ENCODE measurements at regions not wholly inside any gene's neighbourhood (a gene's known extent, or its start where the extent isn't known, plus 50 kb on each side); places are given as distances from the start of the nearest gene placed in this dataset.

DNA sequence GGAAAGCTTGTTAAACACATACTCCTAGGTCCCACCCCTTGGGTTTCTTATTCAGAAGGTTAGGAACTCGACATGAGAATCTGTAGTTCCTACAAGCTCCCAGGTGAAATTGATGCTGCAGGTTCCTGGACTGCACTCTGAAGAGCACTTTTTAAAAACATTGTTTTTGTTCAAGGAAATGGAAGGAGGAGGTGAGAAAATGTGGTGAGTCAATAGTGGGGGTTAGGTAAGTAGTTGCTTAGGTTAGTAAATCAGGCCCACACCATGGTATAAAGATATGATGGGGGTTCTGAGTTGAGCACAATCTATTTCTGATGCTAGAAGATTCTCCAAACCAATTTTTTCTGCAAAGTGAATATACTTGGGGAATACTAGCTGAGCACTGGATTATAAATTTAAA lies 450.3 kb downstream of the CCDC91 start:
- Mint-ChIP-seq H3K27me3 (no peaks in the 10 kb centered on the region), H3K9me3 (peaks cover 1% of the 10 kb centered on the region), H3K36me3 (no peaks in the 10 kb centered on the region), H3K4me3 (no peak overlapping the region), H3K4me1 (no peaks in the 10 kb centered on the region), H3K27ac (no peak overlapping the region)
- DNase-seq, result no peak

DNA sequence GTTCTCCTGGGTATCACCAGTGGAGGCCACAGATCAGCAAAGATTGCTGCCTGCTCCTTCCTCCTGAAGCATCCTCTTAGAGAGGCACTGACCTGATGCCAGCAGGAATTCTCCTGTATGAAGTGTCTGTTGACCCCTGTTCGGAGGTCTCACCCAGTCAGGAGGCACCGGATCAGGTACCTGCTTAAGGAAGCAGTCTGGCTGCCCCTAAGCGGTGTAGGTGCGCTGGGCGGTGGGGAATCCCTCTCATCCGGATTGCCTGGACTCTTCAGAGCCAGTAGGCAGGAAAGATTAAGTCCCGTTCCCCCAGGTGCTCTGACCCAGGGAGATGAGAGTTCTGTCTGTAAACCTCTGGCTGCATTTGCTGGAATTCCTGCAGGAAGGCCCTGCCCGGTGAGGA lies 455.2 kb downstream of the CCDC91 start:
- Mint-ChIP-seq H3K36me3 (no peaks in the 10 kb centered on the region), H3K27me3 (no peaks in the 10 kb centered on the region), H3K27ac (no peak overlapping the region), H3K4me1 (no peaks in the 10 kb centered on the region), H3K9me3 (peaks cover 2% of the 10 kb centered on the region), H3K4me3 (no peak overlapping the region)
- DNase-seq, result no peak

GRCh38 chr12:28645891-28646290 lies 455.6 kb downstream of the CCDC91 start:
- Mint-ChIP-seq H3K27me3 (no peaks in the 10 kb centered on the region), H3K9me3 (peaks cover 3% of the 10 kb centered on the region), H3K36me3 (no peaks in the 10 kb centered on the region), H3K27ac (no peak overlapping the region), H3K4me1 (no peaks in the 10 kb centered on the region), H3K4me3 (no peak overlapping the region)
- no peak for DNase-seq

DNA sequence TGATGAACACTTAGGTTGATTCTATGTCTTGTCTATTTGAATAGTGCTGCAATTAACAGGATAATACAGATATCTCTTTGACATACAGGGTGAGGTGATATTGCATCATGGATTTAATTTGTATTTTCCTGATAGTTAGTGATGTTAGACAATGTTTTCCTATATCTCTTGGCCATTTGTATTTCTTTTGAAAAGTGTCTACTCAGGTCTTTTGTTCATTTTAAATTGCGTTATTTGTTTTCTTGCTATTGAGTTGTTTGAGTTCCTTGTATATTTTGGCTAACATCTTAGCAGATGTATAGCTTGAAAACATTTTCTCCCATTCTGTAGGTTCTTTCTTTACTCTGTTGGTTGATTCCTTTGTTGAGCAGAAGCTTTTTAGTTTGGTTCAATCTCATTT lies 460.6 kb downstream of the CCDC91 start:
- Mint-ChIP-seq H3K4me3 (no peak overlapping the region), H3K36me3 (no peaks in the 10 kb centered on the region), H3K9me3 (peaks cover 10% of the 10 kb centered on the region), H3K27ac (no peak overlapping the region), H3K27me3 (peaks cover 9% of the 10 kb centered on the region), H3K4me1 (no peaks in the 10 kb centered on the region)
- no peak for DNase-seq

DNA sequence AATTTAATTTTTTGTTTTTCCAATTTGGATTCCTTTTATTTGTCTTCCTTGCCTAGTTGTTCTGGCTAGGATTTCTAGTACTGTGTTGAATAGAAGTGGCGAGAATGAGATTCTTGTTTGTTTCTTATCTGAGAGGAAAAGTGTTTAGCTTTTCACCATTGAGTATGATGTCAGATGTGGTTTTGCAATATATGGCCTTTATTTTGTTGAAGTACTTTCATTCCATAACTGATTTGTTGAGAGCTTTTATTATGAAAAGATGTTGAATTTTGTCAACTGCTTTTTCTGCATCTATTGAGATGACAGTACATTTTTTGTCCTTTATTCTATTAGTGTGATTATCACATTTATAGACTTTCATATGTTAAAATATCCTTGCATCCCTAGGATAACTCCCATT lies 462.0 kb downstream of the CCDC91 start:
- no peak overlapping the region for H3K27ac Mint-ChIP-seq
- peaks cover 10% of the 10 kb centered on the region for H3K9me3 Mint-ChIP-seq
- DNase-seq, result no peak
- no peaks in the 10 kb centered on the region for H3K4me1 Mint-ChIP-seq
- H3K4me3 Mint-ChIP-seq, result no peak overlapping the region
- peaks cover 9% of the 10 kb centered on the region for H3K27me3 Mint-ChIP-seq
- H3K36me3 Mint-ChIP-seq, result no peaks in the 10 kb centered on the region

GRCh38 chr12:28681980-28682379 lies 467.1 kb upstream of the FAR2 start:
- DNase-seq, result no peak
- H3K36me3 Mint-ChIP-seq, result no peaks in the 10 kb centered on the region
- H3K27me3 Mint-ChIP-seq, result no peaks in the 10 kb centered on the region
- peaks cover 4% of the 10 kb centered on the region for H3K9me3 Mint-ChIP-seq
- H3K4me1 Mint-ChIP-seq, result no peaks in the 10 kb centered on the region
- no peak overlapping the region for H3K4me3 Mint-ChIP-seq
- no peak overlapping the region for H3K27ac Mint-ChIP-seq

DNA sequence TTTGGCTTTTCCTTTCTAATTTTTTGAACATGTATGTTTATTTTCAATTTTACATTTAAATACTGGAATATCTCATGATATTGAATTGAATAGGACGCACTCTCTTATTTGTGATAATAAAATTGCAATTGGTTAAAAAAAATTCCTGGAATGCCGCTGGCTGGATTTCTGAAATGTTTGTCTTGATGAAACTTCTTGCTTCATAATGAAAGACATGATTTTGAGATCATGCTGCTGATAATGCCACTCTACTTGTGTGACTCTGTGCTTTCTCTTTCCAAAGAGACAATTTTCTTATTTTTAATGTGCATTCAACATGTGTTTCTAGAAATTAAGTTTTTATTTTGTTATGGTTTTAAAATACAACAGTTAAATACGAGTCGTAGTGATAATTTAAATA lies 465.7 kb upstream of the FAR2 start:
- Mint-ChIP-seq H3K36me3 (no peaks in the 10 kb centered on the region), H3K4me1 (no peaks in the 10 kb centered on the region), H3K4me3 (no peak overlapping the region), H3K27me3 (peaks cover 4% of the 10 kb centered on the region), H3K27ac (no peak overlapping the region), H3K9me3 (no peaks in the 10 kb centered on the region)
- DNase-seq, result no peak

DNA sequence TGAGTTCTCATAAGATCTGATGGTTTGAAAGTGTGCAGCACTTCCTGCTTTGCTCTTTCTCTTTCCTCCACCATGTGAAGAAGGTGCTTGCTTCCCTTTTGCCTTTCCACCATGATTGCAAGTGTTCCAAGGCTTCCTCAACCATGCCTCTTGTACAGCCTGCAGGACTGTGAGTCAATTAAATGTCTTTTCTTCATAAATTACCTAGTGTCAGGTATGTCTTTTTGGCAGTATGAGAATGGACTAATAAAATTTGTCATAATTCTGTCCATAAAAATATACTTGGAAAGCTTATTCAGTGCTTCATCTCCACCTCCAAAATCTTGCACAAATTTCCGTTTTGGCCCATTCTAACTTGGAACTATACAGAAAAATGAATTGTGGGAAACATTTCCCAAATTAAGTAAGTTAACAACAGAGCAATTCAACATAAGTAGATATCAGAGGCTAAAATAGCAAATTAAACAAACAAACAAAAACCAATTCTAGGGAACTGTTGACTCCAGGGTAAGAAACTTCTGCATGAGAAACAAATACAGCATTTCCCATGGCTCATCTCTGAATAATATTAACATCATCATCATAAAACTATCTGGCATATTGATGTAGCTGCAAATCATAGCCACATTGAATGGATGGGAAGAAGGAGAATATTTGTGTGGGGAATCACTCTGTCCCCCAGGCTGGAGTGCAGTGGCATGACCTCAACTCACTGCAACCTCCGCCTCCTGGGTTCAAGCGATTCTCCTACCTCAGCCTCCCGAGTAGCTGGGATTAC lies 459.5 kb upstream of the FAR2 start:
- Mint-ChIP-seq H3K9me3 (no peaks in the 10 kb centered on the region), H3K27ac (no peak overlapping the region), H3K36me3 (no peaks in the 10 kb centered on the region), H3K27me3 (peaks cover 4% of the 10 kb centered on the region), H3K4me1 (no peaks in the 10 kb centered on the region), H3K4me3 (no peak overlapping the region)
- no peak for DNase-seq

DNA sequence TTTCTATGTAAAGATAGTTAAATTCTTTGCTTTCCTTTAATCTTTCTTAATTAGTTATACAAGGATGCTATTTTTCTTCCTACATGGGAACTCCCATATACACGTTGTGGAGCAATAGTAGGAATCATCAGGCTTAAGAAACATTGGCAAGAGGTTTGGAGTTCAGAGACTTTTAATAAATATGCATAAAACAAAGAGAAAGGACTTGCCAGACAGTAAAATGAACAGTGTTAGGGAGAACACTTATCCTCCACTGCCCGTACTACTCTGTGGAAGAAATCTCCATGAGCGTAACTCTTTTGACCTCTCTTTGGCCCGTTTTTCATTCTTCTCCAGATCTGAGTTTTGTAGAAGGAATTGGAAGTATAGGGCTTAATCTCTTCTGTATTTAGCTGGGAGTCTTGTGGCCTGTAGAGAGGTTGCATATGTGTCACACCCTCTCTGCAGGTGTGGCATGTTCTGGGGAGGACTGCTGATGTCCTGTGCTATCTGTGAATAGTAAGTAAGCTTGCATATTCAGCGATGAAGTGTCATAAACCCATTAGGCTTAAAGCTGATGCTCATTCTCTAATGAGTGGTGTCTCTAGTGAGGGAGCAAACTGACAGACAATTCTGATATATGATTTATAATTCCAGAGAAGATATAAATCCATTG lies 455.4 kb upstream of the FAR2 start:
- DNase-seq, result no peak
- no peaks in the 10 kb centered on the region for H3K4me1 Mint-ChIP-seq
- no peaks in the 10 kb centered on the region for H3K27me3 Mint-ChIP-seq
- no peaks in the 10 kb centered on the region for H3K9me3 Mint-ChIP-seq
- no peaks in the 10 kb centered on the region for H3K36me3 Mint-ChIP-seq
- no peak overlapping the region for H3K27ac Mint-ChIP-seq
- no peak overlapping the region for H3K4me3 Mint-ChIP-seq

DNA sequence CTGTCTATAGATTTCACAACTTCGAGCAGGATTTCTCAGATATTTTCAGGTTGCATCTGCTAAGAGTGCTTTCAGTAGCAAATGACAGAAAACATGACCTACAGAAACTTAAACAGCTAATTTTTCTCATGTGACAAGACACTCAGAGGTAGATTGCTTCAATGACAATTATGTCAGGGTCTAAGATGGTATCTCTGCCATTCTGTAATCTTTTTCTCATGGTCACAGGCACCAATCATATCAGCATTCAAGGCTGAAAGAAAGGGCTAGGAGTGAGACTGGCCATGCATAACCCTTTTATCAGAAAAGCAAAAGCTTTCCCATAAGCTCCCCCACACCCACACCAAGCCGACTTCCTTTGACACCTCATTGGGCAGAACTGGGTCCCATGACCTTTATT lies 450.5 kb upstream of the FAR2 start:
- no peaks in the 10 kb centered on the region for H3K27me3 Mint-ChIP-seq
- H3K4me1 Mint-ChIP-seq, result no peaks in the 10 kb centered on the region
- no peak overlapping the region for H3K4me3 Mint-ChIP-seq
- H3K9me3 Mint-ChIP-seq, result peaks cover 3% of the 10 kb centered on the region
- no peaks in the 10 kb centered on the region for H3K36me3 Mint-ChIP-seq
- no peak for DNase-seq
- H3K27ac Mint-ChIP-seq, result no peak overlapping the region

DNA sequence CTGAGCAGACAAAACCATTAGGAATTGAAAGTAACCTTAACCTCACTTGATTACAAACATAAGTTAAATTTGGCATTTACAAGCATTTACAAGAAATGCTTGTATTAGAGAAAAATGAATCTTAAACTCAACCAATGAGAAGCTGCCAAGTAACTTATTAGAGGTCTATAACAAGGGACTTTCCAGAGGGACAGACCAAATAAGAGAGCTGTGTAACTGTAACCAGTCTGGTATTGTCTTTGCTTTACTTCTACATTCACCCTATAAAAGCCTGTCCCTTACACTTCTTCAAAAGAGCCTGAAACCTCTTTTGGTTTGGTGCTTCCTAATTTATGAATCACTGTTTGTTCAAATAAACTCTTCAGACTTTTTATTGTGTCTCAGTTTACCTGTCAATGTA lies 450.0 kb upstream of the FAR2 start:
- no peak overlapping the region for H3K27ac Mint-ChIP-seq
- no peaks in the 10 kb centered on the region for H3K4me1 Mint-ChIP-seq
- no peaks in the 10 kb centered on the region for H3K36me3 Mint-ChIP-seq
- H3K9me3 Mint-ChIP-seq, result peaks cover 5% of the 10 kb centered on the region
- no peaks in the 10 kb centered on the region for H3K27me3 Mint-ChIP-seq
- H3K4me3 Mint-ChIP-seq, result no peak overlapping the region
- DNase-seq, result no peak

- peaks cover 6% of the 10 kb centered on the region for H3K9me3 Mint-ChIP-seq
- no peak overlapping the region for H3K4me3 Mint-ChIP-seq
- no peaks in the 10 kb centered on the region for H3K36me3 Mint-ChIP-seq
- no peaks in the 10 kb centered on the region for H3K4me1 Mint-ChIP-seq
- H3K27ac Mint-ChIP-seq, result no peak overlapping the region
- no peaks in the 10 kb centered on the region for H3K27me3 Mint-ChIP-seq
- no peak for DNase-seq
Observed at GRCh38 chr12:28700161-28700560, 448.9 kb upstream of the FAR2 start.

- Mint-ChIP-seq H3K27me3 (no peaks in the 10 kb centered on the region), H3K4me3 (no peak overlapping the region), H3K4me1 (no peaks in the 10 kb centered on the region), H3K9me3 (peaks cover 6% of the 10 kb centered on the region), H3K36me3 (no peaks in the 10 kb centered on the region), H3K27ac (no peak overlapping the region)
- no peak for DNase-seq
Observed at GRCh38 chr12:28704477-28705169, 444.5 kb upstream of the FAR2 start.

DNA sequence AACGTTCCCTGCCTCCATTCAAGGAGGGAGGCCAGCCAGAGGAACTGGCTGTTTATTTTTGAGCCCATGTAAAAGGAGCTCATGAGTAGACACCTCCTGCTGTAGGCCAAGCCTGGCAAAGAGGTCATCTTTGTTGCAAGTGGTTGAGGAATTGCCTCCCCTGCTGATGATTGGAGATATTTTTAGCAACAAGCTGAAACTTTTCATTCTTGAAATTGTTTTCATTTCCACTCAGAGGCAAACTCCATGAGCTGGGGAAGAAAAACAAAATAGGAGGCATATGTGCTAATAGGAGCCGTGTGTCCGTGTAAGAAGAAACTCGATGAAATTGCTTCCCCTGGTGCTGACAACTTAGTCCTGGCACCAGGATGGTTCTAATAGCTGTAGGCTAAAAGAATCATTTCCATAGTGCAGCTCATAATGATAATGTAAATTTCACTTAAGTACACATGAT lies 440.1 kb upstream of the FAR2 start:
- Mint-ChIP-seq H3K4me3 (no peak overlapping the region), H3K9me3 (peaks cover 1% of the 10 kb centered on the region), H3K27ac (no peak overlapping the region), H3K4me1 (no peaks in the 10 kb centered on the region), H3K36me3 (no peaks in the 10 kb centered on the region), H3K27me3 (no peaks in the 10 kb centered on the region)
- DNase-seq, result no peak

DNA sequence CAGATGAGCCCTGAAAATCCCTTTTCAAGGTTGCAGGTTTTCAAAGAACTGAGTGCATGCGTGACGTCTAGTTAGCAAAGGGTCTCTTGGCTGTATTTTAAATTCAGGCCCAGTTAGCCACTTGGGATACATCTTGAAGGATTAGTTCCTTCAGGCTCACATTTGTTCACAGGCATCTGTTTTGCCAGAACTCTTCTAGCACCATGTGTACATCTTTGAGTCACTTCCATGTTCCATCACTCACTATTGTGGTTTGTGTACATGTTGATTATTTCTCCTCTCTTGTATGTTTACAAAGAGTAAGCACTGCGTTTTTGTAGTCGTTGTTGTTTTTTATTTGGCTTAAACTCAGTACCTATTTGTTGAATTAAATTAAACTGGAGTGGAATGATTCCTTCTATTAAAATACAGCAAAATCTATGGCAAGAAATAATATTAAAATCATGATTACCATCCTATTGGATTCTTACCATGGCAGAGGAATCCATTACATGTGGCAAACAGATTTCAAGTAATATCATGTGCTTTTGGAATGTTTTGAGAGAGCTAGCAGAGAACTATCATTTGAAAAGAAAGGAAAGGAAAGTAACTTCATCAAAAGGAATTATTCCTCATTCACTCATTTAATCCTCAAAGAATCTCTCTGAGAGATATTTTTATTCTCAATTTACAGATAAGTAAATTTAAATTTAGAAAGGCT lies 438.9 kb upstream of the FAR2 start:
- Mint-ChIP-seq H3K9me3 (no peaks in the 10 kb centered on the region), H3K27me3 (no peaks in the 10 kb centered on the region), H3K4me3 (no peak overlapping the region), H3K36me3 (no peaks in the 10 kb centered on the region), H3K4me1 (no peaks in the 10 kb centered on the region), H3K27ac (no peak overlapping the region)
- no peak for DNase-seq
